H1 (cell line): ENCODE measurements at regions not wholly inside any gene's neighbourhood (a gene's known extent, or its start where the extent isn't known, plus 50 kb on each side); places are given as distances from the start of the nearest gene placed in this dataset.

Source experiments
- CTCF ChIA-PET: fragments of 300-600 bp; sonication (Branson Sonifier 250); formaldehyde crosslinking; loops from one replicate; lab custom pipeline; 2021; ENCODE audit not compliant: partially characterized antibody; lab: Charles Lee
- POLR2A ChIA-PET: fragments of 300-600 bp; sonication (Branson Sonifier 250); formaldehyde crosslinking; loops from one replicate; lab custom pipeline; 2021; ENCODE audit warnings: inconsistent platforms; ENCODE audit not compliant: partially characterized antibody; lab: Charles Lee
- DNase-seq, 2 experiments: peaks; one replicate each; pipeline versions ENCODE4 v3.0.0 to v3.0.0-alpha.2; 2010 to 2022; ENCODE audit warnings: low spot score in 2 of 2, low read depth in 1 of 2, mixed read lengths in 1 of 2
- FAIRE-seq: peaks from 2 replicates; lab custom pipeline; 2011; peaks lifted over from hg19 to GRCh38; lab: Jason Lieb, UNC
- H2AFZ ChIP-seq: 2 replicates; pipeline ENCODE4 v1.8.1; 2012; ENCODE audit warnings: low read length, inconsistent platforms
- H2AK5ac ChIP-seq: 2 replicates; pipeline ENCODE4 v1.6.1; 2013; ENCODE audit warnings: low read depth, low read length
- H2BK120ac ChIP-seq: replicated peaks from 2 replicates; pipeline ENCODE3; 2013; ENCODE audit warnings: low read depth, low read length, inconsistent platforms
- H2BK12ac ChIP-seq: 2 replicates; pipeline ENCODE4 v1.6.1; 2013; ENCODE audit warnings: low read depth, low read length
- H2BK15ac ChIP-seq: 2 replicates; pipeline ENCODE4 v1.6.1; 2013; ENCODE audit warnings: low read length
- H2BK20ac ChIP-seq: 2 replicates; pipeline ENCODE4 v1.6.1; 2013; ENCODE audit warnings: low read length
- H2BK5ac ChIP-seq: 2 replicates; pipeline ENCODE4 v1.6.1; 2013; ENCODE audit warnings: low read depth, low read length
- H3K14ac ChIP-seq: 2 replicates; pipeline ENCODE4 v1.6.1; 2013; ENCODE audit warnings: inconsistent platforms; ENCODE audit not compliant: insufficient read length
- H3K18ac ChIP-seq: 2 replicates; pipeline ENCODE4 v1.6.1; 2013; ENCODE audit warnings: low read length; ENCODE audit errors: extremely low read depth
- H3K23ac ChIP-seq: 2 replicates; pipeline ENCODE4 v1.6.1; 2013; ENCODE audit warnings: inconsistent platforms; ENCODE audit not compliant: insufficient read length
- H3K23me2 ChIP-seq: 2 replicates; pipeline ENCODE4 v1.6.1; 2013; ENCODE audit warnings: low read depth, low read length
- H3K27ac ChIP-seq: 2 replicates; pipeline ENCODE4 v1.6.1; 2011; ENCODE audit warnings: low read depth, low read length, inconsistent platforms
- H3K27me3 ChIP-seq, 4 experiments: replicated peaks in 1 of 4; 1 replicate in 1 of 4; 2 replicates in 3 of 4; pipeline versions ENCODE4 v1.6.1 to v1.8.1; 2011 to 2013; ENCODE audit warnings: low read length in 3 of 4, mild to moderate bottlenecking in 3 of 4, inconsistent platforms in 2 of 4, mixed read lengths in 2 of 4, moderate library complexity in 1 of 4; ENCODE audit not compliant: control insufficient read depth in 3 of 4, insufficient read depth in 3 of 4; ENCODE audit errors: extremely low read depth in 1 of 4
- H3K36me3 ChIP-seq, 4 experiments: 2 replicates each; pipeline versions ENCODE4 v1.6.1 to v1.8.1; 2011 to 2013; ENCODE audit warnings: mild to moderate bottlenecking in 4 of 4, low read length in 3 of 4, moderate library complexity in 2 of 4, control low read depth in 1 of 4, inconsistent platforms in 1 of 4; ENCODE audit not compliant: insufficient read depth in 4 of 4, control insufficient read depth in 2 of 4
- H3K4ac ChIP-seq: replicated peaks from 2 replicates; pipeline ENCODE3; 2013; ENCODE audit warnings: low read length, low read depth, mixed read lengths, inconsistent platforms; ENCODE audit not compliant: insufficient read length
- H3K4me1 ChIP-seq, 4 experiments: replicated peaks in 1 of 4; 1 replicate in 1 of 4; 2 replicates in 3 of 4; pipeline versions ENCODE4 v1.6.1 to v1.8.1; 2011 to 2013; ENCODE audit warnings: low read length in 3 of 4, inconsistent platforms in 2 of 4, mixed read lengths in 1 of 4; ENCODE audit not compliant: insufficient read depth in 4 of 4, control insufficient read depth in 3 of 4
- H3K4me2 ChIP-seq, 2 experiments: 2 replicates each; pipeline versions ENCODE4 v1.6.1 to v1.8.1; 2011 to 2013; ENCODE audit warnings: low read depth in 2 of 2, low read length in 2 of 2, control low read depth in 1 of 2, inconsistent platforms in 1 of 2, mild to moderate bottlenecking in 1 of 2; ENCODE audit not compliant: insufficient read depth in 1 of 2
- H3K4me3 ChIP-seq, 4 experiments: fragments of 200-600, 300-600 bp in 1 of 4; sonication (generic), shearing (Covaris generic), sonication (Bioruptor Twin) in 1 of 4; 2 replicates each; pipeline versions ENCODE4 v1.5.1 to v1.8.1; 2011 to 2016; ENCODE audit warnings: low read length in 4 of 4, low read depth in 3 of 4, control low read depth in 2 of 4, inconsistent platforms in 2 of 4, mild to moderate bottlenecking in 2 of 4, mixed read lengths in 1 of 4, moderate library complexity in 1 of 4; ENCODE audit not compliant: insufficient read depth in 2 of 4; ENCODE audit errors: extremely low read depth in 1 of 4
- H3K56ac ChIP-seq: replicated peaks from 2 replicates; pipeline ENCODE3; 2013; ENCODE audit warnings: low read depth, mild to moderate bottlenecking, mixed read lengths, low read length, inconsistent platforms; ENCODE audit not compliant: insufficient read length
- H3K79me1 ChIP-seq: 2 replicates; pipeline ENCODE4 v1.6.1; 2013; ENCODE audit warnings: low read depth, low read length, control low read depth
- H3K79me2 ChIP-seq, 2 experiments: 2 replicates each; pipeline versions ENCODE4 v1.6.1 to v1.8.1; 2012 to 2013; ENCODE audit warnings: low read length in 2 of 2, mild to moderate bottlenecking in 2 of 2, inconsistent platforms in 1 of 2; ENCODE audit not compliant: insufficient read depth in 2 of 2, control insufficient read depth in 1 of 2
- H3K9ac ChIP-seq, 4 experiments: replicated peaks in 1 of 4; 1 replicate in 1 of 4; 2 replicates in 3 of 4; pipeline versions ENCODE4 v1.6.1 to v1.8.1; 2011 to 2013; ENCODE audit warnings: low read depth in 3 of 4, low read length in 3 of 4, control low read depth in 2 of 4, mild to moderate bottlenecking in 2 of 4, moderate library complexity in 2 of 4, inconsistent platforms in 1 of 4; ENCODE audit errors: extremely low read depth in 1 of 4
- H3K9me3 ChIP-seq, 2 experiments: 2 replicates each; pipeline versions ENCODE4 v1.6.1 to v1.8.1; 2012 to 2013; ENCODE audit warnings: mild to moderate bottlenecking in 2 of 2, moderate library complexity in 2 of 2, control low read depth in 1 of 2, inconsistent platforms in 1 of 2, low read depth in 1 of 2, low read length in 1 of 2, mixed read lengths in 1 of 2; ENCODE audit not compliant: insufficient read depth in 2 of 2
- H4K20me1 ChIP-seq, 2 experiments: replicated peaks in 1 of 2; 2 replicates each; pipeline versions ENCODE3 to v1.8.1; 2011 to 2013; ENCODE audit warnings: inconsistent platforms in 2 of 2, low read length in 2 of 2, mild to moderate bottlenecking in 1 of 2; ENCODE audit not compliant: insufficient read depth in 2 of 2, control insufficient read depth in 1 of 2
- H4K5ac ChIP-seq: 2 replicates; pipeline ENCODE4 v1.6.1; 2013; ENCODE audit warnings: low read length, low read depth, mixed read lengths, inconsistent platforms; ENCODE audit not compliant: insufficient read length
- H4K8ac ChIP-seq: 2 replicates; pipeline ENCODE4 v1.8.0; 2013; ENCODE audit warnings: mild to moderate bottlenecking, moderate library complexity, low read length, inconsistent platforms; ENCODE audit not compliant: insufficient read depth; ENCODE audit errors: extremely low read depth
- H4K91ac ChIP-seq: replicated peaks from 2 replicates; pipeline ENCODE3; 2013; ENCODE audit warnings: low read length, mixed read lengths, inconsistent platforms; ENCODE audit not compliant: insufficient read length
- BRCA1 ChIP-seq: IDR thresholded peaks from 2 replicates; pipeline ENCODE4 v1.6.1; 2012; ENCODE audit warnings: low read depth, low read length, improper control_type of control experiment
- CREB1 ChIP-seq: IDR thresholded peaks from 2 replicates; pipeline ENCODE4 v1.6.1; 2012; ENCODE audit warnings: inconsistent platforms
- EZH2 ChIP-seq: fragments of 200-600 bp; sonication (generic); IDR thresholded peaks from 2 replicates; pipeline ENCODE4 v1.7.1; 2012; ENCODE audit warnings: low read depth, mild to moderate bottlenecking, moderate library complexity, low read length, inconsistent platforms; ENCODE audit not compliant: severe bottlenecking
- FOSL1 ChIP-seq: IDR thresholded peaks from 2 replicates; pipeline ENCODE4 v1.6.1; 2011; ENCODE audit warnings: mild to moderate bottlenecking, low read depth, low read length, moderate library complexity; ENCODE audit not compliant: insufficient read depth
- KDM4A ChIP-seq: IDR thresholded peaks from one replicate; pipeline ENCODE4 v1.7.1; 2012; ENCODE audit warnings: low read depth, mild to moderate bottlenecking, moderate library complexity, low read length, inconsistent platforms; ENCODE audit not compliant: severe bottlenecking
- SP2 ChIP-seq: IDR thresholded peaks from 2 replicates; pipeline ENCODE4 v1.6.1; 2012; ENCODE audit warnings: mild to moderate bottlenecking, low read length, inconsistent platforms
- SP4 ChIP-seq: IDR thresholded peaks from 2 replicates; pipeline ENCODE4 v1.6.1; 2012; ENCODE audit warnings: low read length, inconsistent platforms
- TAF1 ChIP-seq: IDR thresholded peaks from 2 replicates; pipeline ENCODE4 v1.6.1; 2011; ENCODE audit warnings: mild to moderate bottlenecking, low read depth, low read length
- TCF12 ChIP-seq: IDR thresholded peaks from 2 replicates; pipeline ENCODE4 v1.6.1; 2011; ENCODE audit warnings: low read depth, mild to moderate bottlenecking, low read length
- ZNF274 ChIP-seq: IDR thresholded peaks from 2 replicates; pipeline ENCODE4 v1.7.0; 2012; ENCODE audit warnings: low read length, borderline replicate concordance; ENCODE audit errors: extremely low read depth
- WGBS, 2 experiments: shearing (Covaris generic) in 1 of 2; methylation state at CpG; one replicate each; pipeline versions ENCODE4 v1.1.6 to v1.1.7; 2013 to 2015; ENCODE audit warnings: low lambda C conversion rate in 2 of 2, mixed read lengths in 2 of 2, inconsistent platforms in 1 of 2, low coverage in 1 of 2, missing lambda C conversion rate in 1 of 2; ENCODE audit not compliant: insufficient replicate concordance in 2 of 2, insufficient coverage in 1 of 2, insufficient read length in 1 of 2; ENCODE audit errors: extremely low coverage in 1 of 2, missing lambda C conversion rate in 1 of 2; 5-methylcytosine and 5-hydroxymethylcytosine counted together
- TF ChIP-seq, protein P1 (sequence below): IDR thresholded peaks from 2 replicates; pipeline ENCODE4 v1.6.1; 2011; ENCODE audit warnings: low read length, improper control_type of control experiment
- TF ChIP-seq, protein P2 (sequence below): IDR thresholded peaks from 2 replicates; pipeline ENCODE4 v1.6.1; 2012; ENCODE audit warnings: inconsistent platforms

DNA sequence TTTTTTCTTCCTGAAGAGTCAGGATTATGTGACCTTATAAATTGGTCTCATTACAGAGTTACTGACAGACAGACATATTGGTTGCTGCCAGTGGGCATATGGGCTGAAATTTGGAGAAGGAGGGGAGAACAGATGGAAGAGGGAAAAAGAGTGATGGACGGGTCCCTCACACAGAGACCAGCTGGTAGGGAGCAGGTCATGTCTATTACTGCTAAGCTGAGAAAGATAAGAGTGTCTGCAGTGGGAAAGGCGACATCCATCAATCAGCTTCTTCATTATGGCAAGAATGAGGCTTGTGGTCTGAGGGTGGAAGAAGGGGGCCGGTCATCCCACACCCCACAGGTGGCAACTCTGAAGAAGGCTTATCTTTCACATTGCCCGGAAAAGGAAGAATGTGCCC is 353.8 kb upstream of the RSPO3 start:
- no peak for DNase-seq
- 73% methylated on average over 4 of the region's 4 CpGs; no CpG with 5 or more reads in 1 of the 2 experiments for WGBS, 2 experiments

More for the DNA sequence above, 353.8 kb upstream of the RSPO3 start:
- no peak overlapping the region for H2BK15ac ChIP-seq
- no peak overlapping the region for H2BK120ac ChIP-seq
- H3K9me3 ChIP-seq = no peaks in the 10 kb centered on the region
- H3K4me2 ChIP-seq = no peak overlapping the region
- no peak for FAIRE-seq
- H3K18ac ChIP-seq = no peak overlapping the region
- no peak overlapping the region for H3K56ac ChIP-seq
- POLR2A ChIA-PET = no interaction called here
- no peak overlapping the region for H3K23ac ChIP-seq
- no peak overlapping the region for H3K4me3 ChIP-seq
- H3K23me2 ChIP-seq = no peaks in the 10 kb centered on the region
- no peak overlapping the region for H3K4ac ChIP-seq
- H4K5ac ChIP-seq = no peak overlapping the region
- no peaks in the 10 kb centered on the region for H3K4me1 ChIP-seq
- no peak overlapping the region for H2BK20ac ChIP-seq
- CTCF ChIA-PET = interaction anchor here (1.0 to 1.2 kb wide), 3 partner anchors 10 to 107 kb away, joined by 3 read pairs; no protein-coding TSS in a partner anchor
- no peaks in the 10 kb centered on the region for H3K79me2 ChIP-seq
- no peak overlapping the region for H4K91ac ChIP-seq
- no peak overlapping the region for H2BK12ac ChIP-seq
- H4K8ac ChIP-seq = no peak overlapping the region
- H3K27me3 ChIP-seq = no peaks in the 10 kb centered on the region
- no peak overlapping the region for H2AFZ ChIP-seq
- H2AK5ac ChIP-seq = no peak overlapping the region
- H4K20me1 ChIP-seq = no peaks in the 10 kb centered on the region
- H3K36me3 ChIP-seq = no peaks in the 10 kb centered on the region
- H2BK5ac ChIP-seq = no peak overlapping the region
- H3K9ac ChIP-seq = no peak overlapping the region
- no peak overlapping the region for H3K27ac ChIP-seq
- TF ChIP-seq TAF1 = no peak
- TF ChIP-seq ZNF274 = no peak
- no peak for TF ChIP-seq EZH2
- TF ChIP-seq CREB1 = no peak
- no peak for TF ChIP-seq FOSL1
- no peak for TF ChIP-seq SP2
- no peak for TF ChIP-seq SP4
- TF ChIP-seq, protein P1, sequence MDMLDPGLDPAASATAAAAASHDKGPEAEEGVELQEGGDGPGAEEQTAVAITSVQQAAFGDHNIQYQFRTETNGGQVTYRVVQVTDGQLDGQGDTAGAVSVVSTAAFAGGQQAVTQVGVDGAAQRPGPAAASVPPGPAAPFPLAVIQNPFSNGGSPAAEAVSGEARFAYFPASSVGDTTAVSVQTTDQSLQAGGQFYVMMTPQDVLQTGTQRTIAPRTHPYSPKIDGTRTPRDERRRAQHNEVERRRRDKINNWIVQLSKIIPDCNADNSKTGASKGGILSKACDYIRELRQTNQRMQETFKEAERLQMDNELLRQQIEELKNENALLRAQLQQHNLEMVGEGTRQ = no peak
- no peak for TF ChIP-seq TCF12
- TF ChIP-seq, protein P2, sequence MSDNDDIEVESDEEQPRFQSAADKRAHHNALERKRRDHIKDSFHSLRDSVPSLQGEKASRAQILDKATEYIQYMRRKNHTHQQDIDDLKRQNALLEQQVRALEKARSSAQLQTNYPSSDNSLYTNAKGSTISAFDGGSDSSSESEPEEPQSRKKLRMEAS = no peak
- TF ChIP-seq BRCA1 = no peak
- TF ChIP-seq KDM4A = no peak
- H3K14ac ChIP-seq = no peak overlapping the region
- H3K79me1 ChIP-seq = no peaks in the 10 kb centered on the region
